K562 (cell line): ENCODE measurements at regions not wholly inside any gene's neighbourhood (a gene's known extent, or its start where the extent isn't known, plus 50 kb on each side); places are given as distances from the start of the nearest gene placed in this dataset.

Experiments
- ARID4B ChIP-seq: sonication (generic); formaldehyde crosslinking; IDR thresholded peaks from 2 replicates; pipeline ENCODE4 v1.8.0; 2022; ENCODE audit warnings: mild to moderate bottlenecking, missing genetic modification reagents
- BRF1 ChIP-seq: IDR thresholded peaks from 3 replicates; pipeline ENCODE4 v1.6.1; 2011; ENCODE audit warnings: borderline replicate concordance, mild to moderate bottlenecking; ENCODE audit not compliant: insufficient read length; ENCODE audit errors: extremely low read depth
- COPS2 ChIP-seq: fragments of 450-650 bp; conservative IDR thresholded peaks from 2 replicates; pipeline ENCODE4 v1.6.1; 2016; ENCODE audit warnings: mild to moderate bottlenecking, moderate library complexity
- DLX4 ChIP-seq: fragments of 250-450 bp; sonication (Bioruptor Pico); IDR thresholded peaks from 2 replicates; pipeline ENCODE4 v1.6.1; 2021; ENCODE audit warnings: mild to moderate bottlenecking
- MXD1 ChIP-seq: fragments of 250-450 bp; sonication (Bioruptor Pico); IDR thresholded peaks from 2 replicates; pipeline ENCODE4 v1.8.0; 2021; ENCODE audit warnings: borderline replicate concordance, mild to moderate bottlenecking, moderate library complexity; ENCODE audit not compliant: poor library complexity, severe bottlenecking
- MYC ChIP-seq, 2 experiments: fragments of 250-450 bp in 1 of 2; sonication (Bioruptor Pico) in 1 of 2; IDR thresholded peaks; 2 replicates each; pipeline versions ENCODE4 v1.5.1 to v1.6.1; 2012 to 2021; ENCODE audit warnings: low read depth in 2 of 2, borderline replicate concordance in 1 of 2, improper control_type of control experiment in 1 of 2, low read length in 1 of 2, mild to moderate bottlenecking in 1 of 2, moderate library complexity in 1 of 2
- RBM22 ChIP-seq: fragments of 200-400 bp; formaldehyde crosslinking; IDR thresholded peaks from 2 replicates; pipeline ENCODE4 v1.6.1; 2018; ENCODE audit warnings: low read length, low read depth; ENCODE audit not compliant: poor library complexity, severe bottlenecking
- SNRNP70 ChIP-seq: fragments of 200-400 bp; formaldehyde crosslinking; optimal IDR thresholded peaks from 2 replicates; pipeline ENCODE3; 2017; ENCODE audit warnings: low read depth, low read length
- TCF3 ChIP-seq: sonication (generic); formaldehyde crosslinking; IDR thresholded peaks from 2 replicates; pipeline ENCODE4 v1.4.0; 2020; ENCODE audit warnings: mild to moderate bottlenecking, missing genetic modification reagents
- U2AF1 ChIP-seq: fragments of 200-400 bp; formaldehyde crosslinking; optimal IDR thresholded peaks from 2 replicates; pipeline ENCODE3; 2017; ENCODE audit warnings: mild to moderate bottlenecking, low read depth, low read length, moderate library complexity
- ZNF77 ChIP-seq: fragments of 250-450 bp; sonication (Bioruptor Pico); IDR thresholded peaks from 2 replicates; pipeline ENCODE4 v1.5.0; 2020
- ZNF780A ChIP-seq: fragments of 250-450 bp; sonication (Bioruptor Pico); IDR thresholded peaks from 2 replicates; pipeline ENCODE4 v1.5.0; 2021; ENCODE audit warnings: mild to moderate bottlenecking
- TF ChIP-seq, protein P1 (sequence below): fragments of 450-650 bp; IDR thresholded peaks from 2 replicates; pipeline ENCODE4 v1.6.1; 2017; ENCODE audit warnings: mild to moderate bottlenecking, moderate library complexity
- TF ChIP-seq, protein P2 (sequence below): sonication (generic); formaldehyde crosslinking; IDR thresholded peaks from 2 replicates; pipeline ENCODE4 v1.8.1; 2023; ENCODE audit warnings: mild to moderate bottlenecking, missing genetic modification reagents

DNA sequence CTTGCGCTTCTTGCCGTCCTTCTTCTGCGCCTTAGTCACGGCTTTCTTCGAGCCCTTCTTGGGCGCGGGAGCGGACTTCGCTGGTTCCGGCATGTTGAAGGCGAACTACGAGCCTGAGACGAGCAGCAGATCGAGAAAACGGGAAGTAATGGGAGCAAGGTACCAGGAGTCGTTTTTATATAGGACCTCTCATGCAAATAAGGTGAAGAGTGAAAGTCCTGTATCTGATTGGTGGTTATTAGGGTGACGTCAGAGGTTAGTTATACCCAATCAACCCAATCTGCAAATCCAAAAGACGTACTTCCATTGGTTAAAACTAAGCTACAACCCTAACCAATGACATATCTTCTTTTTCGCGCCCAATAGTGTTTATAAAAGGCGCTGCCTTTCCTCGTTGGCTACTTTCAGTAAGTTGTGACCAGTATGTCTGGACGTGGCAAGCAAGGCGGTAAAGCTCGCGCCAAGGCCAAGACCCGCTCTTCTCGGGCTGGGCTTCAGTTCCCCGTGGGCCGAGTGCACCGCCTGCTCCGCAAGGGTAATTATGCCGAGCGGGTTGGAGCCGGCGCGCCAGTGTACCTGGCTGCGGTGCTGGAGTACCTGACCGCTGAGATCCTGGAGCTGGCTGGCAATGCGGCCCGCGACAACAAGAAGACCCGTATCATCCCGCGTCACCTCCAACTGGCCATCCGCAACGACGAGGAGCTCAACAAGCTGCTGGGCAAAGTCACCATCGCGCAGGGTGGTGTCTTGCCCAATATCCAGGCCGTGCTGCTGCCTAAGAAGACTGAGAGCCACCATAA lies 100.6 kb upstream of the PRSS16 start (continued):
- TF ChIP-seq RBM22 (peak; percentile 100), U2AF1 (peak; percentile 68), MYC (IDR thresholded peaks at IDR 0.05; ENCODE audit: low read depth, low read length) (peak; percentile 85), MYC (CRISPR knock-in tag; IDR thresholded peaks at IDR 0.05; ENCODE audit: borderline replicate concordance, low read depth) (0 out of 2 replicates have a peak, but pooled peaks have one; percentile 48), ARID4B (CRISPR knock-in tag) (peak; percentile 79), SNRNP70 (peak; percentile 98), ZNF77 (CRISPR knock-in tag) (0 out of 2 replicates have a peak, but pooled peaks have one; percentile 59), COPS2 (no peak), TCF3 (CRISPR knock-in tag) (no peak; the same call in 1 of the 2 replicates), BRF1 (no peak), DLX4 (CRISPR knock-in tag) (no peak), MXD1 (CRISPR knock-in tag) (no peak), ZNF780A (CRISPR knock-in tag) (no peak)
- TF ChIP-seq, protein P1, sequence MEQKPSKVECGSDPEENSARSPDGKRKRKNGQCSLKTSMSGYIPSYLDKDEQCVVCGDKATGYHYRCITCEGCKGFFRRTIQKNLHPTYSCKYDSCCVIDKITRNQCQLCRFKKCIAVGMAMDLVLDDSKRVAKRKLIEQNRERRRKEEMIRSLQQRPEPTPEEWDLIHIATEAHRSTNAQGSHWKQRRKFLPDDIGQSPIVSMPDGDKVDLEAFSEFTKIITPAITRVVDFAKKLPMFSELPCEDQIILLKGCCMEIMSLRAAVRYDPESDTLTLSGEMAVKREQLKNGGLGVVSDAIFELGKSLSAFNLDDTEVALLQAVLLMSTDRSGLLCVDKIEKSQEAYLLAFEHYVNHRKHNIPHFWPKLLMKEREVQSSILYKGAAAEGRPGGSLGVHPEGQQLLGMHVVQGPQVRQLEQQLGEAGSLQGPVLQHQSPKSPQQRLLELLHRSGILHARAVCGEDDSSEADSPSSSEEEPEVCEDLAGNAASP: no peak
- TF ChIP-seq, protein P2, sequence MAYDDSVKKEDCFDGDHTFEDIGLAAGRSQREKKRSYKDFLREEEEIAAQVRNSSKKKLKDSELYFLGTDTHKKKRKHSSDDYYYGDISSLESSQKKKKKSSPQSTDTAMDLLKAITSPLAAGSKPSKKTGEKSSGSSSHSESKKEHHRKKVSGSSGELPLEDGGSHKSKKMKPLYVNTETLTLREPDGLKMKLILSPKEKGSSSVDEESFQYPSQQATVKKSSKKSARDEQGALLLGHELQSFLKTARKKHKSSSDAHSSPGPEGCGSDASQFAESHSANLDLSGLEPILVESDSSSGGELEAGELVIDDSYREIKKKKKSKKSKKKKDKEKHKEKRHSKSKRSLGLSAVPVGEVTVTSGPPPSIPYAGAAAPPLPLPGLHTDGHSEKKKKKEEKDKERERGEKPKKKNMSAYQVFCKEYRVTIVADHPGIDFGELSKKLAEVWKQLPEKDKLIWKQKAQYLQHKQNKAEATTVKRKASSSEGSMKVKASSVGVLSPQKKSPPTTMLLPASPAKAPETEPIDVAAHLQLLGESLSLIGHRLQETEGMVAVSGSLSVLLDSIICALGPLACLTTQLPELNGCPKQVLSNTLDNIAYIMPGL (CRISPR knock-in tag): peak; percentile 99
